ENCODE measurements at regions not wholly inside any gene's neighbourhood (a gene's known extent, or its start where the extent isn't known, plus 50 kb on each side); places are given as distances from the start of the nearest gene placed in this dataset.

GRCh38 chr2:58875436-58875835 is 634.3 kb upstream of the FANCL start:
- no peak for TF ChIP-seq CTCF (IDR thresholded peaks at IDR 0.05 in 2 of 3, conservative IDR thresholded peaks at IDR 0.05 in 1 of 3; ENCODE audit: control insufficient read depth in 2 of 3, extremely low read depth in 1 of 3, insufficient read depth in 1 of 3, low read depth in 3 of 3, low read length in 3 of 3)
- no peak for TF ChIP-seq ELK1 (IDR thresholded peaks at IDR 0.05; ENCODE audit: low read depth, low read length)
- TF ChIP-seq HCFC1 (IDR thresholded peaks at IDR 0.05; ENCODE audit: low read length), result no peak
- TF ChIP-seq ZNF274 (IDR thresholded peaks at IDR 0.05; ENCODE audit: insufficient read depth, insufficient read length), result no peak
- no peak for TF ChIP-seq POLR2A (IDR thresholded peaks at IDR 0.05; ENCODE audit: low read depth, low read length)
- no peak for TF ChIP-seq SPI1 (IDR thresholded peaks at IDR 0.05; ENCODE audit: borderline replicate concordance, insufficient read depth, low read depth, low read length)
- TF ChIP-seq IKZF2 (IDR thresholded peaks at IDR 0.05), result no peak

Measured in GM12878 (cell line).